ENCODE measurements at regions not wholly inside any gene's neighbourhood (a gene's known extent, or its start where the extent isn't known, plus 50 kb on each side); places are given as distances from the start of the nearest gene placed in this dataset.

DNA sequence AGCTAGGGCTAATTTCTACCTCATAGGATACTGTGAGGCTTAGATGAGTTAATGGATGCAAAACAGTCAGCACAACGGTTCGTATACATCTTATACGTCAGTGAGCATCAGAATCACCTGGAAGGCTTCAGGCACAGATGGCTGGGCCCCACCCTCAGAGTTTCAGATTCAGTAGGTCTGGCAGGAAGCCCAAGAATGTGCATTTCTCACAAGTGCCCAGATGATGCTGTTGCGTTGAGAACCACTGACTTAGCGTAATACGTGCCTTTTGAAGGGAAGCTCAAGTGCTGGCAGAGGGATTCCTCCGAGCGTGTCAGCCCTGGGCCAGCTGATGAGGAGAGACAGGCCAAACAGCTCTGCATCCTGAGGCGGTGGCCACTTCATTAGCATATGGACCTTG lies 117.1 kb upstream of the WWC1 start:
- H3K36me3 ChIP-seq (ENCODE audit: control insufficient read depth in 2 of 2, insufficient read depth in 2 of 2, low read length in 2 of 2): no peaks in the 10 kb centered on the region
- peaks cover 37% of the 10 kb centered on the region for H3K4me1 ChIP-seq (ENCODE audit: control insufficient read depth, insufficient read depth, low read length)
- no peaks in the 10 kb centered on the region for H3K9me3 ChIP-seq (ENCODE audit: control insufficient read depth in 2 of 2, low read length in 2 of 2)
- no peak overlapping the region for H3K4me3 ChIP-seq (ENCODE audit: low read length in 2 of 2)
- no peak overlapping the region for H3K27ac ChIP-seq (ENCODE audit: low read length)
- no peak overlapping the region for H3K9ac ChIP-seq (ENCODE audit: low read length in 2 of 2)
- no peaks in the 10 kb centered on the region for H3K27me3 ChIP-seq (ENCODE audit: control insufficient read depth in 1 of 2, insufficient read depth in 2 of 2, low read length in 2 of 2)

DNA sequence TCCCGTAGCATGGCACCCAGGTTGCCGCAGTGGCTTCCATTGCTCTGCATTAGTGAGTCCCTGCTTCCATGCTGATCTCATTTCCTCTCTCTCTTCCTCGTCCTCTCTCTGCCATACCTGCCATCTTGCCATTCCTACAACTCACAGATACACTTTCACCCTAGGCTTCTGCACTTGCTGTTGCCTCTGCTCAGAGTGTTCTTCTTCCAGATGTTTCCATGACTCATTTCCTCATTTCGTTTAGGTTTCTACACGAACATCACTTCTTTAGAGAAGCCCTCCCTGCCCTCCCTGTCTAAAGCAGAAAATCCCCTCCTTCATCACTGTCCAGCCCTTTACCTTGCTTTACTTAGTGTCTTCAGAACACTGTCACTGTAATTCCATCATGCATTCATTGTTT lies 115.2 kb upstream of the WWC1 start:
- Histone ChIP-seq H3K9me3 (ENCODE audit: control insufficient read depth in 2 of 2, low read length in 2 of 2) (no peaks in the 10 kb centered on the region), H3K9ac (ENCODE audit: low read length in 2 of 2) (no peak overlapping the region), H3K27ac (ENCODE audit: low read length) (no peak overlapping the region), H3K4me1 (ENCODE audit: control insufficient read depth, insufficient read depth, low read length) (peaks cover 43% of the 10 kb centered on the region), H3K27me3 (ENCODE audit: control insufficient read depth in 1 of 2, insufficient read depth in 2 of 2, low read length in 2 of 2) (no peaks in the 10 kb centered on the region), H3K4me3 (ENCODE audit: low read length in 2 of 2) (no peak overlapping the region), H3K36me3 (ENCODE audit: control insufficient read depth in 2 of 2, insufficient read depth in 2 of 2, low read length in 2 of 2) (no peaks in the 10 kb centered on the region)

GRCh38 chr5:168176941-168177340 lies 114.5 kb upstream of the WWC1 start:
- H3K4me1 ChIP-seq (ENCODE audit: control insufficient read depth, insufficient read depth, low read length): peaks cover 40% of the 10 kb centered on the region
- H3K27me3 ChIP-seq (ENCODE audit: control insufficient read depth in 1 of 2, insufficient read depth in 2 of 2, low read length in 2 of 2): no peaks in the 10 kb centered on the region
- H3K36me3 ChIP-seq (ENCODE audit: control insufficient read depth in 2 of 2, insufficient read depth in 2 of 2, low read length in 2 of 2): no peaks in the 10 kb centered on the region
- peak overlapping the region; percentile 24 for H3K27ac ChIP-seq (ENCODE audit: low read length)
- H3K9me3 ChIP-seq (ENCODE audit: control insufficient read depth in 2 of 2, low read length in 2 of 2): no peaks in the 10 kb centered on the region
- H3K9ac ChIP-seq (ENCODE audit: low read length in 2 of 2): no peak overlapping the region
- H3K4me3 ChIP-seq (ENCODE audit: low read length in 2 of 2): no peak overlapping the region

DNA sequence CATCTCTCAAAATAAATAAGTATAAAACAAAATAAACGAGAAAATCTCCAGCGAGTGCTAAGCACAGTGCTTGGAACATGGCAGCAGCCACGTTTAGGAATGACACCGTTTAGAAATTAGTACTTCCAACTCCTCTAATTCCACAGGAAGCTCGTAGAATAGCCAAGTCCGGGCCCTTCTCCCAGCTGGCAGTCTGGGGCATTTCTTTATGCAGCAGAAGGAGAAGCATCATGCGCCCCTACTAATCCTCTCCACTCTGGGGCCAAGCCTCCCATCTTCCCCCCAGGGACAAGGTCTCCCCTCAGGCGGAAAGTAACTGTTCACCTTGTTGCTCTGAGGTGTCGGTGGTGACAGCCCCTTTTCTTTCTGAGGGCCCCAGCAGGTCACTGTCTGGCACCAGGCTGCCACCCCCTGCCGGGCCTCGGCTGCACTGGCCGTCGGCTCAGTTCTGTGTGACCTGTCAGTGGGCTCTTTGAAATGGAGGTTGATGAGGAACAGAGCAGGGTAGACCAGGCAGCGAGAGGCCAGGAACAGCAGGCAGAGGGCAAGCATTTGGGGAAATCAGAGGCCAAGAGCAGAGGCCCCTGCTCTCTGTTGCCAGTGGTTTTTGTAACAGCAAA lies 113.5 kb upstream of the WWC1 start:
- Histone ChIP-seq H3K36me3 (ENCODE audit: control insufficient read depth in 2 of 2, insufficient read depth in 2 of 2, low read length in 2 of 2) (no peaks in the 10 kb centered on the region), H3K4me1 (ENCODE audit: control insufficient read depth, insufficient read depth, low read length) (peaks cover 30% of the 10 kb centered on the region), H3K27me3 (ENCODE audit: control insufficient read depth in 1 of 2, insufficient read depth in 2 of 2, low read length in 2 of 2) (no peaks in the 10 kb centered on the region), H3K9ac (ENCODE audit: low read length in 2 of 2) (peak overlapping the region in 1 of 2 donors; percentile 13), H3K4me3 (ENCODE audit: low read length in 2 of 2) (no peak overlapping the region), H3K27ac (ENCODE audit: low read length) (peak overlapping the region; percentile 83), H3K9me3 (ENCODE audit: control insufficient read depth in 2 of 2, low read length in 2 of 2) (no peaks in the 10 kb centered on the region)

- H3K4me1 ChIP-seq (ENCODE audit: control insufficient read depth, insufficient read depth, low read length): peaks cover 26% of the 10 kb centered on the region
- no peaks in the 10 kb centered on the region for H3K36me3 ChIP-seq (ENCODE audit: control insufficient read depth in 2 of 2, insufficient read depth in 2 of 2, low read length in 2 of 2)
- no peaks in the 10 kb centered on the region for H3K27me3 ChIP-seq (ENCODE audit: control insufficient read depth in 1 of 2, insufficient read depth in 2 of 2, low read length in 2 of 2)
- no peak overlapping the region for H3K4me3 ChIP-seq (ENCODE audit: low read length in 2 of 2)
- no peak overlapping the region for H3K9ac ChIP-seq (ENCODE audit: low read length in 2 of 2)
- H3K9me3 ChIP-seq (ENCODE audit: control insufficient read depth in 2 of 2, low read length in 2 of 2): no peaks in the 10 kb centered on the region
- peak overlapping the region; percentile 83 for H3K27ac ChIP-seq (ENCODE audit: low read length)
Observed at GRCh38 chr5:168179192-168179593, 112.3 kb upstream of the WWC1 start.

DNA sequence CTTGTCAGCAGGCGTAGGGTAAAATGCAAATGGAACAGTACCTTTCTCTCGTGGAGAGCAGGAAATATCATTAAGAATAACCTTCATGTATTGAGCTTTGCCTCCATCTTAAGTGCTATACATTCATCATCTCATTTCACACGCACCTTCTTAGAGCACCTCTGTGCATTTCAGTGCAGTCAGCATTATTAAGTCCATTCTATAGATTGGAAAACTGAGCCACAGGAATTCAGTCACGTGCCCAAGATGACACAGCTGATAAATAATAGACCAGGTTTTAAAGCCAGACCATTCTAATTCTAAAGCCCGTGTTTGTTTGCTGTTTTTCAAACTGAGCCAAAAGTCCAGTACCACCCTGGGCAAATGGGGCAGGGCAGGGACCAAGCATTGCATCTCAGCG lies 109.2 kb upstream of the WWC1 start:
- H3K27me3 ChIP-seq (ENCODE audit: control insufficient read depth in 1 of 2, insufficient read depth in 2 of 2, low read length in 2 of 2): no peaks in the 10 kb centered on the region
- H3K9ac ChIP-seq (ENCODE audit: low read length in 2 of 2): no peak overlapping the region
- H3K4me1 ChIP-seq (ENCODE audit: control insufficient read depth, insufficient read depth, low read length): peaks cover 31% of the 10 kb centered on the region
- no peak overlapping the region for H3K27ac ChIP-seq (ENCODE audit: low read length)
- no peak overlapping the region for H3K4me3 ChIP-seq (ENCODE audit: low read length in 2 of 2)
- H3K9me3 ChIP-seq (ENCODE audit: control insufficient read depth in 2 of 2, low read length in 2 of 2): no peaks in the 10 kb centered on the region
- no peaks in the 10 kb centered on the region for H3K36me3 ChIP-seq (ENCODE audit: control insufficient read depth in 2 of 2, insufficient read depth in 2 of 2, low read length in 2 of 2)

GRCh38 chr5:168184103-168184502 lies 107.3 kb upstream of the WWC1 start:
- Histone ChIP-seq H3K27ac (ENCODE audit: low read length) (no peak overlapping the region), H3K4me1 (ENCODE audit: control insufficient read depth, insufficient read depth, low read length) (peaks cover 13% of the 10 kb centered on the region), H3K36me3 (ENCODE audit: control insufficient read depth in 2 of 2, insufficient read depth in 2 of 2, low read length in 2 of 2) (no peaks in the 10 kb centered on the region), H3K9me3 (ENCODE audit: control insufficient read depth in 2 of 2, low read length in 2 of 2) (no peaks in the 10 kb centered on the region), H3K27me3 (ENCODE audit: control insufficient read depth in 1 of 2, insufficient read depth in 2 of 2, low read length in 2 of 2) (no peaks in the 10 kb centered on the region), H3K4me3 (ENCODE audit: low read length in 2 of 2) (no peak overlapping the region), H3K9ac (ENCODE audit: low read length in 2 of 2) (no peak overlapping the region)

DNA sequence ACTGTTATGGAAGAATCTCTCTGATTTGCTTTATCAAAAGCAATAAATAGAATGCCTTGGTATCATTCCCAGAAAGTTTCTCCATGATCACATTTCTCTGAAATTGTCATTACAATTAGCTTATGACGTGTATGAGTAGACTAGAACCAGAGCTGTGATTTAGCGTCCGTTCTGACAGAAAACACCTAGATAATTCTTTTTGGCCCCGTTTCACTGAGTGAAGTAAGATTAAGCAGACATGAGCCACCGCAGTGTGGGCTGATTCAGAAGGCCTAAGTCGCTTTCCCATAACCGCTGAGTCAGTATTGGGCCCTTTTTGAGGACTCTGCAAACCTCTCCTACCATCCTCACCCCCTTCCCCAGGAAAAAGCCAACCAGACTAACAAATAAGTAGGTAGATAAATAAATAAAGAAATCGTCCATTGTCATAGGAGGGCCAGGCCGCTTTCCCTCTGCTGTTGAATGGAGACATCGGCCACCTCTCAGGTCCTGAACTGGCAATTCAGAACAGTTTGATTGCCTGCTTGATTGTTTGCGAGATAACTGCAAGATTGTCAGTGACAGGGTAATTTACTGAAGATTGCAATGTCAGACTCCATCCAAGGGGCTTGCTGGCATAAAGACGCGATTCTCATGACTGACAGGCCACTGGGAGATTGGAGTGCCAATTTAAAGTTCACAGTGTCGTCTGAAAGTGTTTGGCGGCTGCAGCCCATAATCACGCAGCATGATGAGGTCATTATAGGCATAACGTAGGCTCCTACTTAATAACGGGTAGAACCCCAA lies 105.0 kb upstream of the WWC1 start:
- Histone ChIP-seq H3K9ac (ENCODE audit: low read length in 2 of 2) (no peak overlapping the region), H3K27ac (ENCODE audit: low read length) (no peak overlapping the region), H3K27me3 (ENCODE audit: control insufficient read depth in 1 of 2, insufficient read depth in 2 of 2, low read length in 2 of 2) (no peaks in the 10 kb centered on the region), H3K9me3 (ENCODE audit: control insufficient read depth in 2 of 2, low read length in 2 of 2) (no peaks in the 10 kb centered on the region), H3K4me3 (ENCODE audit: low read length in 2 of 2) (no peak overlapping the region), H3K36me3 (ENCODE audit: control insufficient read depth in 2 of 2, insufficient read depth in 2 of 2, low read length in 2 of 2) (no peaks in the 10 kb centered on the region), H3K4me1 (ENCODE audit: control insufficient read depth, insufficient read depth, low read length) (peaks cover 5% of the 10 kb centered on the region)

- H3K4me3 ChIP-seq (ENCODE audit: low read length in 2 of 2): no peak overlapping the region
- H3K9ac ChIP-seq (ENCODE audit: low read length in 2 of 2): no peak overlapping the region
- no peaks in the 10 kb centered on the region for H3K27me3 ChIP-seq (ENCODE audit: control insufficient read depth in 1 of 2, insufficient read depth in 2 of 2, low read length in 2 of 2)
- H3K27ac ChIP-seq (ENCODE audit: low read length): no peak overlapping the region
- H3K9me3 ChIP-seq (ENCODE audit: control insufficient read depth in 2 of 2, low read length in 2 of 2): no peaks in the 10 kb centered on the region
- no peaks in the 10 kb centered on the region for H3K36me3 ChIP-seq (ENCODE audit: control insufficient read depth in 2 of 2, insufficient read depth in 2 of 2, low read length in 2 of 2)
- H3K4me1 ChIP-seq (ENCODE audit: control insufficient read depth, insufficient read depth, low read length): peaks cover 5% of the 10 kb centered on the region
Observed at GRCh38 chr5:168187614-168188013, 103.8 kb upstream of the WWC1 start.

- H3K27ac ChIP-seq (ENCODE audit: low read length): no peak overlapping the region
- no peaks in the 10 kb centered on the region for H3K9me3 ChIP-seq (ENCODE audit: control insufficient read depth in 2 of 2, low read length in 2 of 2)
- no peak overlapping the region for H3K9ac ChIP-seq (ENCODE audit: low read length in 2 of 2)
Observed at GRCh38 chr5:168188182-168188581, 103.3 kb upstream of the WWC1 start.

DNA sequence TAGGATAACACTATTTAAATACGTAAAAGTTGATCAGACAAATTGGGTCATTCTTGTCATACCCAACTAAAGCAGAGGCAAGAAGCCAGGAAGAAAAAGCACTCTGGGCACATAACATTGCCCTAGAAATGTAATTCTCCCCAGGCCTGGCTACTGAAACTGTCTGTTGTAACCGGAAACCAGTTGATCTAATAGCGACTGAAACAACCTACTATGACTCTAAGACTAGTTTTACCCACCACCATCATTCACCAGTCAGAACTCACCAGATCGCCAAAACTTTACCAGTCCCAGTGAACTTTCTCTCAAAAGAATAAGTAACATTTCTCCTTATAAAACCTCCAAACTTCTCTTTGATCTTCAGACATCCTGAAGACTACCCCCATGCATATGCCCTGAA lies 99.3 kb upstream of the WWC1 start:
- H3K9ac ChIP-seq (ENCODE audit: low read length in 2 of 2): no peak overlapping the region
- no peaks in the 10 kb centered on the region for H3K27me3 ChIP-seq (ENCODE audit: control insufficient read depth in 1 of 2, insufficient read depth in 2 of 2, low read length in 2 of 2)
- no peaks in the 10 kb centered on the region for H3K36me3 ChIP-seq (ENCODE audit: control insufficient read depth in 2 of 2, insufficient read depth in 2 of 2, low read length in 2 of 2)
- no peaks in the 10 kb centered on the region for H3K9me3 ChIP-seq (ENCODE audit: control insufficient read depth in 2 of 2, low read length in 2 of 2)
- H3K4me3 ChIP-seq (ENCODE audit: low read length in 2 of 2): no peak overlapping the region
- H3K4me1 ChIP-seq (ENCODE audit: control insufficient read depth, insufficient read depth, low read length): peaks cover 7% of the 10 kb centered on the region
- H3K27ac ChIP-seq (ENCODE audit: low read length): no peak overlapping the region

More at GRCh38 chr5:168188182-168188581, 103.3 kb upstream of the WWC1 start:
- H3K27me3 ChIP-seq (ENCODE audit: control insufficient read depth in 1 of 2, insufficient read depth in 2 of 2, low read length in 2 of 2): no peaks in the 10 kb centered on the region
- no peaks in the 10 kb centered on the region for H3K36me3 ChIP-seq (ENCODE audit: control insufficient read depth in 2 of 2, insufficient read depth in 2 of 2, low read length in 2 of 2)
- H3K4me1 ChIP-seq (ENCODE audit: control insufficient read depth, insufficient read depth, low read length): peaks cover 5% of the 10 kb centered on the region
- H3K4me3 ChIP-seq (ENCODE audit: low read length in 2 of 2): no peak overlapping the region

Data from stomach smooth muscle (tissue), 2 donors.